ENCODE measurements at regions not wholly inside any gene's neighbourhood (a gene's known extent, or its start where the extent isn't known, plus 50 kb on each side); places are given as distances from the start of the nearest gene placed in this dataset.
"Not testable (repeated sequence)": the region's sequence is repeated elsewhere in the genome, so short reads cannot be mapped to it uniquely, and the experiment has no call there.

GRCh38 chr2:185373229-185373628 lies 365.4 kb upstream of the FSIP2 start:
- intact Hi-C loops (cut with DNase I), result no loop called here
- DNase-seq, result no peak

- intact Hi-C loops (cut with DNase I), result no loop called here
- DNase-seq, result no peak
These were observed 363.7 kb upstream of the FSIP2 start for GRCh38 chr2:185374878-185375277.

- intact Hi-C loops (cut with DNase I), result no loop called here
- DNase-seq, result no peak
These were observed 362.9 kb upstream of the FSIP2 start for GRCh38 chr2:185375731-185376130.

- intact Hi-C loops (cut with DNase I), result no loop called here
- no peak for DNase-seq
These were observed 357.0 kb upstream of the FSIP2 start for GRCh38 chr2:185381631-185382030.

- intact Hi-C loops (cut with DNase I), result no loop called here
- no peak for DNase-seq
These were observed 353.6 kb upstream of the FSIP2 start for GRCh38 chr2:185384822-185385560.

GRCh38 chr2:185388226-185388625 lies 350.4 kb upstream of the FSIP2 start:
- intact Hi-C loops (cut with DNase I), result no loop called here
- DNase-seq, result no peak

- no peak for DNase-seq
- intact Hi-C loops (cut with DNase I), result no loop called here
These were observed 347.1 kb upstream of the FSIP2 start for GRCh38 chr2:185391543-185391942.

- DNase-seq, result no peak
- intact Hi-C loops (cut with DNase I), result no loop called here
These were observed 345.5 kb upstream of the FSIP2 start for GRCh38 chr2:185393091-185393490.

GRCh38 chr2:185402474-185402873 lies 336.1 kb upstream of the FSIP2 start:
- intact Hi-C loops (cut with DNase I), result no loop called here
- no peak for DNase-seq

- intact Hi-C loops (cut with DNase I), result no loop called here
- DNase-seq, result no peak
These were observed 334.0 kb upstream of the FSIP2 start for GRCh38 chr2:185404578-185404977.

GRCh38 chr2:185417111-185417510 lies 321.5 kb upstream of the FSIP2 start:
- no peak for DNase-seq
- intact Hi-C loops (cut with DNase I), result no loop called here

- no peak for DNase-seq
- intact Hi-C loops (cut with DNase I), result no loop called here
These were observed 320.9 kb upstream of the FSIP2 start for GRCh38 chr2:185417688-185418087.

- DNase-seq, result peak in 2 of 10 donors; percentile 57 to 67
- intact Hi-C loops (cut with DNase I), result not testable (repeated sequence)
These were observed 313.5 kb upstream of the FSIP2 start for GRCh38 chr2:185424958-185425629.

GRCh38 chr2:185428000-185428399 lies 310.6 kb upstream of the FSIP2 start:
- no peak for DNase-seq
- intact Hi-C loops (cut with DNase I), result no loop called here

GRCh38 chr2:185433824-185434223 lies 304.8 kb upstream of the FSIP2 start:
- DNase-seq, result no peak
- intact Hi-C loops (cut with DNase I), result no loop called here

GRCh38 chr2:185436787-185437372 lies 301.7 kb upstream of the FSIP2 start:
- no peak for DNase-seq
- intact Hi-C loops (cut with DNase I), result no loop called here

GRCh38 chr2:185441486-185442005 lies 297.1 kb upstream of the FSIP2 start:
- DNase-seq, result no peak

GRCh38 chr2:185456517-185456916 lies 282.1 kb upstream of the FSIP2 start:
- intact Hi-C loops (cut with DNase I), result no loop called here
- DNase-seq, result no peak

More at GRCh38 chr2:185441486-185442005, 297.1 kb upstream of the FSIP2 start:
- intact Hi-C loops (cut with DNase I), result no loop called here

- DNase-seq, result no peak
These were observed 275.1 kb upstream of the FSIP2 start for GRCh38 chr2:185463481-185463880.

GRCh38 chr2:185466915-185467314 lies 271.7 kb upstream of the FSIP2 start:
- DNase-seq, result no peak
- intact Hi-C loops (cut with DNase I), result no loop called here

More at GRCh38 chr2:185463481-185463880, 275.1 kb upstream of the FSIP2 start:
- intact Hi-C loops (cut with DNase I), result no loop called here

- no peak for DNase-seq
- intact Hi-C loops (cut with DNase I), result no loop called here
These were observed 267.2 kb upstream of the FSIP2 start for GRCh38 chr2:185471441-185471840.

- intact Hi-C loops (cut with DNase I), result no loop called here
- no peak for DNase-seq
These were observed 266.0 kb upstream of the FSIP2 start for GRCh38 chr2:185472574-185472973.
